Endothelial cell of umbilical vein (primary cell): ENCODE measurements at regions not wholly inside any gene's neighbourhood (a gene's known extent, or its start where the extent isn't known, plus 50 kb on each side); places are given as distances from the start of the nearest gene placed in this dataset.
A peak's percentile ranks its signal among the peaks of the same experiment; 100 is the strongest.

Experiments used
- EZH2 ChIP-seq: IDR thresholded peaks from 2 replicates; pipeline ENCODE4 v1.6.1; 2012; ENCODE audit warnings: borderline replicate concordance, low read depth, mild to moderate bottlenecking, moderate library complexity, low read length, inconsistent platforms; ENCODE audit not compliant: severe bottlenecking
- GATA2 ChIP-seq: IDR thresholded peaks from 2 replicates; pipeline ENCODE4 v1.7.0; 2011; ENCODE audit warnings: low read depth, mild to moderate bottlenecking, moderate library complexity, mixed read lengths, low read length; ENCODE audit not compliant: insufficient read length, insufficient read depth
- JUN ChIP-seq: IDR thresholded peaks from 2 replicates; pipeline ENCODE4 v1.6.1; 2011; ENCODE audit warnings: borderline replicate concordance, low read depth; ENCODE audit not compliant: insufficient read length, insufficient read depth
- POLR2A ChIP-seq: IDR thresholded peaks from 2 replicates; pipeline ENCODE4 v1.6.1; 2012; ENCODE audit warnings: low read depth, mild to moderate bottlenecking, control low read depth, low read length
- POLR2AphosphoS5 ChIP-seq: IDR thresholded peaks from 2 replicates; pipeline ENCODE4 v1.6.1; 2012; ENCODE audit warnings: low read depth, mild to moderate bottlenecking, control low read depth, low read length, moderate library complexity; ENCODE audit not compliant: insufficient read depth
- TF ChIP-seq, protein P1 (sequence below), 2 donors: IDR thresholded peaks; 1 replicate in 1 of 2; 2 replicates in 1 of 2; pipeline ENCODE4 v1.5.1; 2011; ENCODE audit warnings: low read length in 2 of 2, mild to moderate bottlenecking in 2 of 2, moderate library complexity in 2 of 2, control low read depth in 1 of 2, inconsistent platforms in 1 of 2, low read depth in 1 of 2; ENCODE audit not compliant: insufficient read depth in 1 of 2; ENCODE audit errors: extremely low read depth in 1 of 2
- TF ChIP-seq, protein P2 (sequence below): IDR thresholded peaks from 2 replicates; pipeline ENCODE4 v1.6.1; 2011; ENCODE audit not compliant: insufficient read depth, insufficient read length

DNA sequence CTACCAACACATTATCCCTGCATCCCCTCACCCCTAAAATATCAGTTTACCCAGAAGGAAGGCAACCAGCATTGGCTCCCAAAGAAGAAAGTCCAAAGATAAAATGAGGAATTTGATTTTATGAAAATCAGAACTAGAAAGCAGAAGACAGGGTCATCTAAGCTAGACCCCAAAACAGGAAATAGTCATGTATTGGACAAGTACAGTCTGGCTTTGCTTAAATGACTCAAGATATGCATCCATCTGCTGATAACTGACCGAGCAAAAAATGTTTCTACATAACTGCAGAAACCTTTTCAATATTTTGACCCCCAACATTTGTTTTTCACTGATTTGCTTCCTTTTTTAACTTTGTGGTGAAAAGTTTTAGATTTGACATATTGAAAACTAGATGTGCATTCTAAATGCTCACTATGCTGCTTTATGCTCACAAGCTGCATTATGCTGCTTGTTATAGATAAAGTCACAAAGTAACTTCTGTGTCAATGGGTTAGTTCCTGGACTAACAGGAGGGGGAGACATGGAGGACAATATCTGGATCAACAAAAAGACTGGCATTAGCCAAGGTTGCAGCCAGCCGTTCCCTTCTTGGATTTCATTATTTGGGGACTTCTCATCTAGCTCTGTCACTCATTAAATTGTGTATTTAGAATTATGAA is 227.0 kb downstream of the INHBA start:
- TF ChIP-seq, protein P1, sequence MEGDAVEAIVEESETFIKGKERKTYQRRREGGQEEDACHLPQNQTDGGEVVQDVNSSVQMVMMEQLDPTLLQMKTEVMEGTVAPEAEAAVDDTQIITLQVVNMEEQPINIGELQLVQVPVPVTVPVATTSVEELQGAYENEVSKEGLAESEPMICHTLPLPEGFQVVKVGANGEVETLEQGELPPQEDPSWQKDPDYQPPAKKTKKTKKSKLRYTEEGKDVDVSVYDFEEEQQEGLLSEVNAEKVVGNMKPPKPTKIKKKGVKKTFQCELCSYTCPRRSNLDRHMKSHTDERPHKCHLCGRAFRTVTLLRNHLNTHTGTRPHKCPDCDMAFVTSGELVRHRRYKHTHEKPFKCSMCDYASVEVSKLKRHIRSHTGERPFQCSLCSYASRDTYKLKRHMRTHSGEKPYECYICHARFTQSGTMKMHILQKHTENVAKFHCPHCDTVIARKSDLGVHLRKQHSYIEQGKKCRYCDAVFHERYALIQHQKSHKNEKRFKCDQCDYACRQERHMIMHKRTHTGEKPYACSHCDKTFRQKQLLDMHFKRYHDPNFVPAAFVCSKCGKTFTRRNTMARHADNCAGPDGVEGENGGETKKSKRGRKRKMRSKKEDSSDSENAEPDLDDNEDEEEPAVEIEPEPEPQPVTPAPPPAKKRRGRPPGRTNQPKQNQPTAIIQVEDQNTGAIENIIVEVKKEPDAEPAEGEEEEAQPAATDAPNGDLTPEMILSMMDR (IDR thresholded peaks at IDR 0.05; ENCODE audit: extremely low read depth in 1 of 2, insufficient read depth in 1 of 2, low read depth in 1 of 2, low read length in 2 of 2): no peak
- TF ChIP-seq POLR2AphosphoS5 (no peak), POLR2A (no peak), EZH2 (no peak), JUN (no peak), GATA2 (peak; percentile 10)
- TF ChIP-seq, protein P2, sequence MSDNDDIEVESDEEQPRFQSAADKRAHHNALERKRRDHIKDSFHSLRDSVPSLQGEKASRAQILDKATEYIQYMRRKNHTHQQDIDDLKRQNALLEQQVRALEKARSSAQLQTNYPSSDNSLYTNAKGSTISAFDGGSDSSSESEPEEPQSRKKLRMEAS: no peak
